ENCODE measurements at regions not wholly inside any gene's neighbourhood (a gene's known extent, or its start where the extent isn't known, plus 50 kb on each side); places are given as distances from the start of the nearest gene placed in this dataset.

DNA sequence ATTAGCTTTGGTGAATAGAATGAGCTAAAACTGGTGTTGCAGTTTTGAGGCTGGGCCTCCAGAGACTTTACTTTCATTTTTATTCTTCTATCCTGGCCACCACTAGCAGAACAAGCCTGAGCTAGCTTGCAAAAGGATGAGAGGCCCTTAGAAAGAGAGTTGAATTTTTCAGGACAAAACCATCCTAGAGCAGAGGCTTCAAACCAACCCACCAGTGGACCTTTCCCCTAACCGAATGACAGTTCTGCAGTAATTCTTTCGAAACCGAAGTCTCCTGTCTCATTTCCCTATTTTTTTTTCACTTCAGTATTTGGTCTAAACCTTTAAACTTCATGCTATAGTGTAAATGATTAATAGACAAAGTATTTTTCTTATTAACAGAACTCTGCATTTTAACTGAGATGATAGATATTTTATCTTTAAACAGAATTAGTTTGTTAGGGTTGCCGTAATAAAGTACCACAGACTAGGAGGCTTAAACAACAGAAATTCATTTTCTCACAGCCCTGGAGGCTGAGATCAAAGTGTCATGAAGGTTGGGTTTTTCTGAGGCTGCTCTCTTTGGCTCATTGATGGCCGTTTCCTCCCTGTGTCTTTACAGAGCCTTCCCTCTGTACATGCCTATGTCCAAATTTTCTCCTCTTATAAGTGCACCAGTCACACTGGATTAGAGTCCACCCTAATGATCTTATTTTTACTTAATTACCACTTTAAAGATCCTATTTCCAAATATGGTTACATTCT is 80.6 kb upstream of the PAK5 start:
- DNase-seq (ENCODE audit: low spot score), result no peak

DNA sequence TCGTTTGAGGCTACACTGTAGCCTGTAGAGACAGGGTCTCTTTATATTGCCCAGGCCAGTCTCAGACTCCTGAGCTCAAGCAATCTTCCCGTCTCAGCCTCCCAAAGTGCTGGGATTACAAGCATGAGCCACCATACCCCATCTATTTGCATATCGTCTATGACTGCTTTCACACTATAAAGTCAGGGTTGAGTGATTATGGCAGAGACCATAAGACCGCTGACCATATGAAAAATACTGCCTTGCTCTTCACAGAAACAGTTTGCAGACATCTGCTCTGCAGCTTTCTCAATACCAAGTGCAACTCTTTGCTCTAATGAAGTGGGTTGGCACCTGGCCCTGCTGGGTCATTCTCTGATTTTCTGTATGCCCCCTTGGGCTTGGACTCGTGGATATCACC is 79.5 kb upstream of the PAK5 start:
- no peak for DNase-seq (ENCODE audit: low spot score)

DNA sequence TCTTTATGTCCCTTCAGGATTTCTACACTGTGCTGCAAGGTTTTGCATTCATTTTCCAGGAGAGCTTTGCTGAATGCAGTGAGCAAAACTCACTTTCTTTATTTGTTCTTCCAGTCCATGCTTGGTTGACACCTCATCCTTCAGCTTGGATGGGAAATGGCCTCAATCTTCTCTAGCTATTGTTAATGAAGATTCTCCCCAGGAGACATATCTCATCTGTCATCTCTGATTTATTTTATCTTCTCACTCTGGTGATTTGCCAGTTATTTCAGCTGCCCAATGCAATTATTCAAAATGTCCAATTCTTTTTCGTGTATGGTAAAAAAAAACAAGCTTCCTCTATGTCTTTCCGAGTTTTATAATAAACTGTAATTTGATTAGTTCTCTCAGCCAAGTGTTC is 77.9 kb upstream of the PAK5 start:
- DNase-seq (ENCODE audit: low spot score), result no peak

DNA sequence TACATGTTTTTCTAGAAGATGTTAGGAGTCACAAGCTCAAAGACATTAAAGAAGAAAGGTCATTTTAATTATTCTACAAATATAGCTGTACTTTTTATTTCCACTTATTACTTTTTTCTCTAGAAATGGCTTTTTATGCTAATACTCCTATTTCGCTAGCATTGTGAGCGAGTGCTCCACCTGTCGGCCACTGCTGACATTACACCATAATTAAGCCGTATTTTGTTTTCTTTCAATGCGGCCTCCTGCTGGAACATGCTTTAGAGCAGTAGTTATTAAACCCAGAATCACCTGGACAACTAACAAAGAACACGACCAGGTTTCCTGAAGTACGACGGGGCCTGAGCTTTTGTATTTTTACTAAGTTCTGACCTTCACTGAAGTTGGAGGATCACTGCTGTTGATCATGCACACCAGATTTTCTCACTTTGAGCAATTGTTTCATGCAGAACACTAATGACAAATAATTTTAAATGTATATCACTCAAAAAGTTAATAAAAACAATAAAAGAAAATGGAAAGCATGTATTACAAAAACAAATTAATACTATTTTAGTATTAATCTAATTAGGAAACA is 74.1 kb upstream of the PAK5 start:
- peak; percentile 52 for DNase-seq (ENCODE audit: low spot score)

DNA sequence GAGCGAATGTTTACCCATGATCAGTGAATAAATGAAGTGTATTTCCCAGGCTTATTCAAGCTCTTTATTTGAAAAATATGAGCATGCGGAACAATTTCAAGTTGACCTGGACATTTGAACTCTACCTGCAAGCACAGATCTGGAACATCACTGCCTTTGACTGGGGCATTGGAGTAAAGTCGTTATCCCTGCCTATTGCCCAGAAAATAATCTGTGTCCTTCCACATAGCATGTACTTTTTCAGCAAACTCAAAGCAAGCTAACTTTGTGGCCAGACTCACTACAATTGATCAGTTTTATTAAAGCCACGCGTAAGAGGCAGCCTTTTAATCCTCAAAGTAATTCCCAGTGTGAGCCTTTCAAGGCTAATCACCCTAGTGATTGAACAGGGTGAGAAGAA is 73.4 kb upstream of the PAK5 start:
- no peak for DNase-seq (ENCODE audit: low spot score)

DNA sequence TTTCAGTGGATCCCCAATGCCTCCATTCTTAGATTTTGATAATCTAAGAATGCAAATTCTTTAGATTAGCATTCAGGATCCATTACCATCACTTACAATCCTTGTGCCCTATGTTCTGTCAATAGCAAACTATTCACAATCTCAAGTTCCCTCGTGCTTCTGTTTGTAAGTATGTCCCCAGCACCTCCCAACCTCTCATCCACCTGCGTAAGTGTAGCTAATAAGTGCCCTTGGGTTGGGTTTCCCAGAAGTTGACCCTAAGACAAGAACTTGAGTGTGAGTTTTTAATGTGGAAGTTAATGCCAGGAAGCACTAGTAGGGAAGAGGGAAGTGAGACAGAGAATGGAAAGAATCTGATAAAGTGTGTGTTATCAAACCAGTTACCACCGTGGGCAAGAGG is 72.6 kb upstream of the PAK5 start:
- no peak for DNase-seq (ENCODE audit: low spot score)

DNA sequence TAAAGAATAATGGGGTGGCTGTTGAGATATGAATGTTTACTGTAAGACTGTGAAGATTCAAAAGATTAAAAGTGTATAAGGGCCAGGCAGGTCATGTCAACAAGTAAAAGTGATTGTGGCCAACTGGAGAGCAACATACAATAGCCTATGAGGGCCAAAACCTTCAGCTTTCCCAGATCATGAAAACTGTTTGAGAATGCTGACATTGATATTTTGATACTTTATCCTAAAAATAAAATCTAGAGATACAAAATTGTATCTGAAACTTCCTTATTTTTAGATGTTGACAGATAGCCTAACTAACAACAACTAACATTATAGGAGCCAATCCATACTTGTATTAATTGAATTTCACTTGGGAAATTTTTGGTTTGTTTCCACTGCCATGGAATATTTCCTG is 70.3 kb upstream of the PAK5 start:
- no peak for DNase-seq (ENCODE audit: low spot score)

DNA sequence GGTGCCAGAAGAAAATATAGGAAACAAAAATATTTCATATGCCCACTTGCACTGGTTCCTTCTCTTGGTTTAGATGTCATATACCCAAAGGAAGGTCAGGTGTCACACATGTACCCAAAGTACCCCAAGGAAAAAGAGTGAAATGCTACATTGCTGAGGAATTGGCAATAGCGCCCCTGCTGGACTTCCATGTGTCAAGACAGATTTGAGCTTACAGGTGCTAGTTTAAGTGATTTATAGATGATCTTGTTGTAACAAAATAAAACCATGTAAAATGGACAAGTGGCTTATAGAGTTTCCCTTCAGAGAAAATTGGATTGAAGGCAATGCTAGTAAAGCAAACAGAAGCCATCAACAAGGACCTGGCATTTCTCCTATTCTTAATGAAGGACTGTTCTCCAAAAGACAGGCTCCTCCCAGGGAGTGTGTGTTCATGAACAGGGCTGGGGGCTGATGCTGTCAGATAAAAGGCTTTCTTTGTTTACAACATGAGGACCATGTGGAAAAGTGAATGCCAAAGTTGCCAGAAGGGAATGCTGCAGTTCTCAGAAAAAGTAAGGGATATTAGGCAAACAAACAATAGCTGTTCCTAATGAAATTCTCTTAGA is 64.3 kb upstream of the PAK5 start:
- no peak for DNase-seq (ENCODE audit: low spot score)

DNA sequence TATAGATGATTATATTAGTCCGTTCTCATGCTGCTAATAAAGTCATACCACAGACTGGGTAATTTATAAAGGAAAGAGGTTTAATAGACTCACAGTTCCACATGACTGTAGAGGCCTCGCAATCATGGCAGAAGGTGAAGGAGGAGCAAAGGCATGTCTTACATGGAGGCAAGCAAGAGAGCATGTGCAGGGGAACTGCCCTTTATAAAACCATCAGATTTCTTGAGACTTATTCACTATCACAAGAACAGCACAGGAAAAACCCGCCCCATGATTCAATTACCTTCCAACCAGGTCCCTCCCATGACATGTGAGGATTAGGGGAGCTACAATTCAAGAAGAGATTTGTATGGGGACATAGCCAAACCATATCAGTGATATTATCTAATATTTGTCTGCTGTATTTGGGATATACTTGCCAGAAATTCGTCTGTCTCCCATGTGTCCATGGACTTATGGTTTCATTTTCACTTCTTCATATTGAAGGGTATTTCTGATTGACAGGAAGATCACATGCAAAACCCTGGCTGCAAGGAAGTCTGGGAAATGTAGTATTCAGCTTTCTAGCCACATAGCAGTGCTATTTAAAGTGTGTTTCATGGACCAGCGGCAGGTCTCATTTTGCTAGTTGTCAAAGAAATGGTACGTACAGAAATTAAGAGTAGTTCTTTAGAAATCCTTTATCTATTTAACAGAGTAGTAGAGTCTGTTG is 50.5 kb upstream of the PAK5 start:
- no peak for DNase-seq (ENCODE audit: low spot score)
